ENCODE measurements at regions not wholly inside any gene's neighbourhood (a gene's known extent, or its start where the extent isn't known, plus 50 kb on each side); places are given as distances from the start of the nearest gene placed in this dataset.

- TF ChIP-seq POLR2A (IDR thresholded peaks at IDR 0.05; ENCODE audit: low read depth, low read length) (no peak), POLR2AphosphoS5 (IDR thresholded peaks at IDR 0.05; ENCODE audit: low read depth, low read length) (no peak)
Measured at GRCh38 chr3:59380146-59380545, 330.3 kb upstream of the CFAP20DC start.

All from GM12892 (cell line).